ENCODE measurements at regions not wholly inside any gene's neighbourhood (a gene's known extent, or its start where the extent isn't known, plus 50 kb on each side); places are given as distances from the start of the nearest gene placed in this dataset.

DNA sequence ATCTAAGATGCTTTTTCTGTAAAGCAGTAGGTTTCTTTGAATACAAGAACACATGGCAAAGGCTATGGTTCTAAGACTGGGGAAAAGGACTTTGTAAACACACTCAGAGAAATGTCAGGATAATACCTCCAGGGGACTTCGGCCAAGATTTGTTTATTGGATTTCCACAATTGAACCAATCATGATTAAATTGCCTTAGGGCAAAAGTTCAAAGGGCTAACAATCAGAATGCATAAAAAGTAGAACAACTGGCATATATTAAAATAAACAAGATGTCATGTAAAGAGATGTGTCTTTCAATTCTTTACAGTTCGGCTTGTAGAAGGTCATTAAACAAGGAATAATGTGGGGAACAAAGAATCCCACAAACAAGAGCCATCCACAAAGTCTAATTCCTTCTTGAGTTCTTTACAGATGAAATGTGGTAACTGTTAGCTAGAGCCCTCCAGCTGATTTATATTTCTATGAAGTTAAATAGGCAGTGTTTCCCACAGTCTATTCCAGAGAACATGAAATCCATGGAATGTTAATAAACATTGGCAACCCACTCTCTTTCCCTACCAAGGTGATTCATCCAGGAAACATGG, 565.5 kb downstream of the ZNF608 start:
- ChIA-PET POLR2A (no interaction called here), CTCF (no interaction called here), RAD21 (ENCODE audit: low non-redundant PET in 1 of 2, low total read pairs in 2 of 2, uncharacterized antibody in 2 of 2, unreplicated experiment in 2 of 2) (no interaction called here)
- Histone ChIP-seq H3K4me2 (ENCODE audit: low read length) (no peak overlapping the region), H3K4me3 (replicated peaks in 1 of 2; ENCODE audit: low read depth in 1 of 2, low read length in 2 of 2) (no peak overlapping the region), H3K4me1 (ENCODE audit: control insufficient read depth in 1 of 2, insufficient read depth in 2 of 2, low read length in 2 of 2) (no peaks in the 10 kb centered on the region), H3K27me3 (ENCODE audit: insufficient read depth, low read length) (no peaks in the 10 kb centered on the region), H3K79me2 (ENCODE audit: insufficient read depth, low read length) (no peaks in the 10 kb centered on the region), H3K27ac (ENCODE audit: low read depth, low read length) (no peak overlapping the region), H4K20me1 (ENCODE audit: insufficient read depth) (no peaks in the 10 kb centered on the region), H3K9me3 (ENCODE audit: control insufficient read depth in 1 of 2, insufficient read depth in 1 of 2, low read depth in 1 of 2, low read length in 2 of 2) (no peaks in the 10 kb centered on the region), H3K9me2 (ENCODE audit: insufficient read depth) (no peaks in the 10 kb centered on the region), H3K36me3 (ENCODE audit: control insufficient read depth in 1 of 2, insufficient read depth in 2 of 2, low read length in 2 of 2) (no peaks in the 10 kb centered on the region), H3K9ac (ENCODE audit: low read length) (no peak overlapping the region), H2AFZ (ENCODE audit: low read depth, low read length, poor library complexity, severe bottlenecking) (no peak overlapping the region)
- ATAC-seq (no peak), DNase-seq (ENCODE audit: low read depth, low spot score) (no peak)
- intact Hi-C loops (cut with micrococcal nuclease) = no loop called here
- no peak for TF ChIP-seq ZFX (IDR thresholded peaks at IDR 0.05)
- no peak for TF ChIP-seq FOSL1 (IDR thresholded peaks at IDR 0.05; ENCODE audit: low read depth)
- BruUV-seq (replicated peaks) = no TSS peak

DNA sequence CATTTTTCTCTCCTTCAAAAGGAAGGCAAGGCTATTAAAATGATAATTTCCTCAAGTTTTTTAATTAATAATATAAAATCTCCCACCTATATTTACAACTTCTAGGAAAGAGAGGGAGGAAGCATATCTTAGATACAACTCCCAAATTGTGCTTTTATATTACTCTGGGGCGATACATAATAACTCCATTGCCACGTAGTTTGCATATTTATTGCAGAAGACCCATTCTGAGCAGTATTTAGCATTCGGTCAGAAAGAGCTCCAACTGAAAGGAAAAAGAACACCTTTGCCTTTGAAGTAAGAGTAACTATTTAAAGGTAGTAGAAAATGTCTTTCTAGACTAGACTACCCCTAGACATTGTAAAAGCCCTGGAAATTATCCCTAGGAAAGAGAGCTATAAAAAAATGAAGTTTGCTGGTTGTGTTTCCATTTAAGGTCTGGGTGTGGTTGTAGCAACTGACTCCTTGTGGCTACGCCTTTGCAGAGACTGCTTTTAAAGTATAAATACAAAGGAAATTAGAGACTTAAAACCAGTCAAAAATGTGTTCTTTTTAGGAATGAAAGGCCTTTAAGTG, 566.1 kb downstream of the ZNF608 start:
- intact Hi-C loops (cut with micrococcal nuclease) = no loop called here
- ATAC-seq = no peak
- H3K9ac ChIP-seq (ENCODE audit: low read length) = no peak overlapping the region
- no peak for TF ChIP-seq TCF7L2 (IDR thresholded peaks at IDR 0.05; ENCODE audit: borderline replicate concordance, extremely low read depth, insufficient read depth, insufficient read length)
- TF ChIP-seq RAD21 (IDR thresholded peaks at IDR 0.05; ENCODE audit: low read depth) = no peak
- no peak for TF ChIP-seq FOSL1 (IDR thresholded peaks at IDR 0.05; ENCODE audit: low read depth)
- TF ChIP-seq SRF (IDR thresholded peaks at IDR 0.05; ENCODE audit: low read depth) = no peak
- TF ChIP-seq, protein P1, sequence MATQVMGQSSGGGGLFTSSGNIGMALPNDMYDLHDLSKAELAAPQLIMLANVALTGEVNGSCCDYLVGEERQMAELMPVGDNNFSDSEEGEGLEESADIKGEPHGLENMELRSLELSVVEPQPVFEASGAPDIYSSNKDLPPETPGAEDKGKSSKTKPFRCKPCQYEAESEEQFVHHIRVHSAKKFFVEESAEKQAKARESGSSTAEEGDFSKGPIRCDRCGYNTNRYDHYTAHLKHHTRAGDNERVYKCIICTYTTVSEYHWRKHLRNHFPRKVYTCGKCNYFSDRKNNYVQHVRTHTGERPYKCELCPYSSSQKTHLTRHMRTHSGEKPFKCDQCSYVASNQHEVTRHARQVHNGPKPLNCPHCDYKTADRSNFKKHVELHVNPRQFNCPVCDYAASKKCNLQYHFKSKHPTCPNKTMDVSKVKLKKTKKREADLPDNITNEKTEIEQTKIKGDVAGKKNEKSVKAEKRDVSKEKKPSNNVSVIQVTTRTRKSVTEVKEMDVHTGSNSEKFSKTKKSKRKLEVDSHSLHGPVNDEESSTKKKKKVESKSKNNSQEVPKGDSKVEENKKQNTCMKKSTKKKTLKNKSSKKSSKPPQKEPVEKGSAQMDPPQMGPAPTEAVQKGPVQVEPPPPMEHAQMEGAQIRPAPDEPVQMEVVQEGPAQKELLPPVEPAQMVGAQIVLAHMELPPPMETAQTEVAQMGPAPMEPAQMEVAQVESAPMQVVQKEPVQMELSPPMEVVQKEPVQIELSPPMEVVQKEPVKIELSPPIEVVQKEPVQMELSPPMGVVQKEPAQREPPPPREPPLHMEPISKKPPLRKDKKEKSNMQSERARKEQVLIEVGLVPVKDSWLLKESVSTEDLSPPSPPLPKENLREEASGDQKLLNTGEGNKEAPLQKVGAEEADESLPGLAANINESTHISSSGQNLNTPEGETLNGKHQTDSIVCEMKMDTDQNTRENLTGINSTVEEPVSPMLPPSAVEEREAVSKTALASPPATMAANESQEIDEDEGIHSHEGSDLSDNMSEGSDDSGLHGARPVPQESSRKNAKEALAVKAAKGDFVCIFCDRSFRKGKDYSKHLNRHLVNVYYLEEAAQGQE (IDR thresholded peaks at IDR 0.05; ENCODE audit: low read depth) = no peak
- TF ChIP-seq, protein P2, sequence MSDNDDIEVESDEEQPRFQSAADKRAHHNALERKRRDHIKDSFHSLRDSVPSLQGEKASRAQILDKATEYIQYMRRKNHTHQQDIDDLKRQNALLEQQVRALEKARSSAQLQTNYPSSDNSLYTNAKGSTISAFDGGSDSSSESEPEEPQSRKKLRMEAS (IDR thresholded peaks at IDR 0.05) = no peak
- no peak for TF ChIP-seq EZH2 (IDR thresholded peaks at IDR 0.05)
- no peak for TF ChIP-seq ZFX (IDR thresholded peaks at IDR 0.05)
- H3K36me3 ChIP-seq (ENCODE audit: control insufficient read depth in 1 of 2, insufficient read depth in 2 of 2, low read length in 2 of 2) = no peaks in the 10 kb centered on the region
- H3K27ac ChIP-seq (ENCODE audit: low read depth, low read length) = no peak overlapping the region
- no peaks in the 10 kb centered on the region for H3K9me3 ChIP-seq (ENCODE audit: control insufficient read depth in 1 of 2, insufficient read depth in 1 of 2, low read depth in 1 of 2, low read length in 2 of 2)
- H3K4me2 ChIP-seq (ENCODE audit: low read length) = no peak overlapping the region
- H3K79me2 ChIP-seq (ENCODE audit: insufficient read depth, low read length) = no peaks in the 10 kb centered on the region
- no TSS peak for BruUV-seq (replicated peaks)
- H4K20me1 ChIP-seq (ENCODE audit: insufficient read depth) = no peaks in the 10 kb centered on the region
- H3K9me2 ChIP-seq (ENCODE audit: insufficient read depth) = no peaks in the 10 kb centered on the region
- CTCF ChIA-PET = no interaction called here
- POLR2A ChIA-PET = no interaction called here
- no peak overlapping the region for H3K4me3 ChIP-seq (replicated peaks in 1 of 2; ENCODE audit: low read depth in 1 of 2, low read length in 2 of 2)
- no peak for DNase-seq (ENCODE audit: low read depth, low spot score)
- H3K27me3 ChIP-seq (ENCODE audit: insufficient read depth, low read length) = no peaks in the 10 kb centered on the region
- H2AFZ ChIP-seq (ENCODE audit: low read depth, low read length, poor library complexity, severe bottlenecking) = no peak overlapping the region
- RAD21 ChIA-PET (ENCODE audit: low non-redundant PET in 1 of 2, low total read pairs in 2 of 2, uncharacterized antibody in 2 of 2, unreplicated experiment in 2 of 2) = no interaction called here
- no peaks in the 10 kb centered on the region for H3K4me1 ChIP-seq (ENCODE audit: control insufficient read depth in 1 of 2, insufficient read depth in 2 of 2, low read length in 2 of 2)

All from HCT116 (cell line).